SHP77 (cell line): ENCODE measurements at regions not wholly inside any gene's neighbourhood (a gene's known extent, or its start where the extent isn't known, plus 50 kb on each side); places are given as distances from the start of the nearest gene placed in this dataset.
"Not testable (repeated sequence)": the region's sequence is repeated elsewhere in the genome, so short reads cannot be mapped to it uniquely, and the experiment has no call there.

Experiments used
- DNase-seq, 2 experiments: peaks; one replicate each; lab custom pipeline; 2025; lab: John Stamatoyannopoulos, UW

DNA sequence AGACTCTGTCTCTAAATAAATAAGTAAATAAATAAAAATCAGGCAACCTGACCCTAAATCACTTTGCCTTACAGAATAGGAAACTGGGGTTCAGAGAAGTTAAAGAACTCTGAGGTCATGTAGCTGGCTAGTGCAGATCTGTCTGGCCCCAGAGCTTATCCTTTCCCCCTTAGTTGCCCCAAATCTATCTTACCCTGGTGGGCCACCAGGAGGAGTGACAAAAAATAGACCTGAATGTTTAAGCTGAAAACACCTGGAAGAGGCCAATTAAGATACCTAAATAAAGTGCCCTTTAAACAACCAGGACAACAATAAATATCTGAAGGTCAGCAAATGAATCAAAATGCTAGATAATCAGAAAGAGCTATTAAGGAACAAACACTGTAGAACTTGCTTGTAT is 59.7 kb downstream of the TEX35 start:
- no peak for DNase-seq

DNA sequence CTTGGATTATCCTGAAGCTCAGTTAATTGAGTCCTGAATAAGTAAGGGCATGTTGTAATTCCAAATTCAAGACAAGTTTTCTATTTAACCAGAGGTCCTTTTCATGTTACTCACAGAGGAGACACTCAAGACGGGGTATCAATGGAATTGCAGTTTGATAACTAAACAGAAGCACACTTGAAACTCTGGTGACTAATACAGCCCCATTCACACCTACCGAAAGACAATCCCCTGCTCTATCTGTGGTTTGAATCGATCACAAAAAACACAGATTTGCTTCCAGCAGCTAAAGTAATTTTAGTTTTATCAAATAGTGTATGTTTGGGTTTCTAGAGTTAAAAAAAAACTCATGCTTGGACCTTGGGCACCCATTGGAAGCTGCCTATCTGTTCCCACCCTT is 60.4 kb downstream of the TEX35 start:
- no peak for DNase-seq

DNA sequence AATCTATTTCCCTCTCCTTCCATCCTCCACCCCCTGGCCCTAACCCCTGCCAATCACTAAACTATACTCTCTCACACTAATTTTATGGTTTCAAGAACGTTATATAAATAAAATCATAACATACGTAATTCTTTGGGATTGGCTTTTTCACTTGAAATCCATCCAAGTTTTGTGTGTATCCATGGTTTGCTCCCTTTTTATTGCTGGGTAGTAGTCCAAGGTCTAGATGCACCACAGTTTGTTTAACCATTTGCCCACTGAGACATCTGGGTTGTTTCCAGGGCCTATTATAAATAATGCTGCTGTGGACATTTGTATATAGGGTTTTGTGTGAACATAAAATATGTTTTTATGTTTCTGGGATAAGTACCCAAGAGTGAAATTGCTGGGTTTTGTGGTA is 61.4 kb downstream of the TEX35 start:
- no peak for DNase-seq

DNA sequence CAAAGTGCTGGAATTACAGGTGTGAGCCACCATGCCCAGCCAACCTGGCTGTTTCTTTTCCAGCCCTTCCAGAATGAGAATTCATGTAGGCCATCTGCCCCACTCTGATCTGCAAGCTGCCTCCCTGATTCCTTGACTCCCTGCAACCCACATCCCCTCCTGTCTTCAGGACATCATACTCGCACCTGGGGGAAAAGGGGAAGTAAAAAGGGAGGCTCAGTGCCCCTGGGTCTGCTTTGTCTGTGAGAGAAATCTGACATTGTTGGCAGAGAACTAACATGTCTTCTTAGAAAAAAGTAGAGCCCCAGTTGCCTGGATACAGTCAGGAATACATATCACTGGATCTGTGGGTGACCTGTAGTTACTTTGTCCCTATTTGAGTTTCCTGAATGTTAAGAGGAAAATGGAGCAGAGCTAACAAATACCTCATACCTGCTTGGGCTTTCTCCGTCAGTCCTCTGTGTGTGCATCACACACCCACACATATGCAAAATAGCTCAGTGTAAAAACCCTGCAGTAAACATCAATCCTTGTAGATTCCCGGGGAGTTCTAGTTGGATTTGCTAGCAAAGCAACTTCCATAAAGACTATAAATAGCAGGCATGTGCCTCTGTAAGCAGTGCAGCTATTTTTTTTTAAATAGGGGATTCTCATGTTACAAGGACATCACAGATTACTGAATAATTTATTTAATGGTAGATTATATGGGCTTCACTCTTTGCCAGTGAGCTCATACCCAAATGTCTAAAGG is 62.9 kb downstream of the TEX35 start:
- DNase-seq = no peak

DNA sequence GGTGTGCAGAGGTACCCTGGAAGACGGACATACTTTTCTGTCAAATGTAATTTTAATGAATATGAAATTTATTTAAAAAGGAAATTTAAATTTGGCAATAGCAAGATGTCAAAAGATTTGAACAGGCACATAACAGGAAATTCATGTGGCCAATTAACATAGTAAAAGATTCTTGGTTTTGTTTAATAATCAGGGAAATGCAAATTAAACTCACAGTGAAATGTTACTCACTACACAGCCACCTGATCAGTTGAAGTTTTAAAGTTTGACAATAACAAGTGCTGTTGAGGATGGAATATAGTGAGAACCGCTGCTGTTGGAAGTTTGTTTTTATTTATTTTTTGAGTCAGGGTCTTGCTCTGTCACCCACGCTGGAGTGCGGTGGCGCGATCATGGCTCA is 63.9 kb downstream of the TEX35 start:
- DNase-seq = no peak

DNA sequence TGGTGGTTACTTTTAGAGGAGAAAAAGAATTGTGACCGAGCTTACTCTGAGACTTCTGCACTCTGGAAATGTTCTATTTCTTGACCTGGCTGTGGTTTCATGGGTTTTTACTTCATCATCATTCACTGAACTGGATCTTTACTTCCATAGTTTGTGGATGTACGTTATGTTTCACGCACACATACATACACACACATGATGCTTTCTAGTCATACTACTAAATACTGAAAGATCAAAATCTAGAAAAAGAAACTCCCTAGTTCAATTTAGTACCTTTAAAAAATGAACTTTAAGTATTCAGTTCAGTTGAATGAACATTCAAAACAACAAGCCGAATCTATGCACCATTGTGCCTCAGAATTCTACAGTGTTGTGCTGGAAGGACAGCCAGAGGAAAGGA is 65.0 kb downstream of the TEX35 start:
- no peak for DNase-seq

DNA sequence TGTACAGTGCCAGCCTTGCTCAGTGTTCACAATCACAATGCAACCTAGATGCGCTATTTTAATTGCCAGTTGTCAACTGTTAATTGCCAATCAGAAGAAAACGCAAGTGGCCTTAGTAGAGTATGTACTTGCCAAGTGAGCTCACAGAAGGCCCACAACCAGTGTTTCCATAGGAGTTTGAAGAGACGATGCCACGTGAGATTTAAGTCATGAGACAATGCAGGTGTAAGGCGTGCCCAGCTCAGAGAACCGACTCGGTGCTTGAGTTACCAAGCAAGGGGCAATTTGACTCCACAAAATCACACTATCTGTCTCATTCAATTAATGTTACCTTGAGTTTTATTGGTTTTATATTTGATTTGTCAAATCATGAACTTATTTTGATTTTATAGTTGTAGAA is 65.6 kb downstream of the TEX35 start:
- DNase-seq = no peak

DNA sequence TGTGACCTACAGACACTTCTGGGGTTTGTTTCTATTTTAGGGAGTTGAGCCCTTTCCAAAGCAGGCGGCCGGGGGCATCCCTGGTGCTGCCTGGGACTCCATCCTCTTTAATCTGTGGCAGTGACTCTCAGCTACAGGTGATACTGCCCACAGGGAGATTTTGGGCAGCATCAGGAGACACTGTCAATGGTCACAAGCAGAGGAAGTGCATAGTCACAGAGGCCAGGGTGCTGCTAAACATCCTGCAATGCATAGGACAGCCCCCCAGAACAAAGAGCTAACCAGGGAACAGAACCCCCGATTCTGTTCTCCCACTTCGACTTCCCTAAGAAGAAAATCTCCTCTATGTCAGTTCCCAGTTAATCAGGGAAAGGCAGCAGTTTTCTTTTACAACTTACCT is 66.2 kb downstream of the TEX35 start:
- DNase-seq = no peak

DNA sequence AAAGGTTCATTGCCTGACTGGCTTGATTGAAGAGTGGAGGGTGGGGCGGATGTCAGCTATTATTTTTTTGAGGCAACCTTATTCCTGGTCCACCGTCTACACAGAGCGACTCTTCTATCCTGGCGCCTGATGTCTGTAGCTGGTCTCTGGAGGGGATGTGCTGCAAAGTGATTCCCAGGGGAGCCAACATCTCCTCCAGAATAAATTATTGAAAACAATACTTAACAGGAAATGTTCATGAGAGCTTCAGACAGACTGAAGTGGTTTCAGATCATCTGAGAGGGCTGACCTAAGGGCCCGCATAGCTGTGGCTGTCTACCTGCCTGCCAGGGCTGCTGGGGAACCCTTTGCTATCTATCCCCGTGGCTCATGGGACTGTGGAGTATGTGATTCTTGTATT is 66.7 kb downstream of the TEX35 start:
- no peak for DNase-seq

DNA sequence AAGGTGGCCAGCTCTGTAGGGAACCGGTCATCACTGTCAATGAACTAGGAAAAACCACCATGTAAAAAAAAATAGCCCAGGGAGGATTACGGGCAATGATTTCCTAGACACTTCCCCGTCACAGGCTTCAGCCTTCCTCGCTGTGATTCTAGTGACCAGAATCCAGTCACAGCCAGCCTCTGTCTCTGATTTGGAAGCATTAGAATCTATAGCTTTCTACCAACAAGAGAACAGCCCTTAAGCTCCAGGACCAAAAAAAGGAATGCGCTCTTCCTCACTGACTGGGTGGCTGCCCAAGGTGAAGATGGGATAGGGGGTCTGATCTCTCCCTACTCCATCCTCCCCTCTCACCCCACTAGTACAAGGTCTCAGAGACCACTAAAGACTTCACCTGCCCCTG is 67.2 kb downstream of the TEX35 start:
- DNase-seq = no peak

DNA sequence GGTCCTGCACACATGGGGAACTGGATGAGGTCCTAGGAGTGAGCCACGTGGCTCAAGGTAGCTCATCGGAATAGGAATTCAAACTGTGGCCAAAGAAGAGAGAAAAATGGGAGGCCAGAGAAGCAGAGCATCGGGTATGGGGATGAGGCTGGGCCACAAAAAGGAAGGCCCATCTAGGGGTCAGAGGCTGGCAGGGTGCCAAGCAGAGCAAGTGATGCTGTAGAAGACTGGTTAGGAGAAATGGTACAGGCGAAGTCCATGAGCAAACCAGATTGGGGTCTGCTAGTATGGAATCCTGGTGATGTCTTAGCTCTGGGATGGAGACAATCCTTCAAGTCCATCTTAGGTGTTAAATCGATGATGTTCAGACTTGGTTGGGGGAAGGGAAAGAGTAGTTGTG is 68.0 kb downstream of the TEX35 start:
- no peak for DNase-seq

DNA sequence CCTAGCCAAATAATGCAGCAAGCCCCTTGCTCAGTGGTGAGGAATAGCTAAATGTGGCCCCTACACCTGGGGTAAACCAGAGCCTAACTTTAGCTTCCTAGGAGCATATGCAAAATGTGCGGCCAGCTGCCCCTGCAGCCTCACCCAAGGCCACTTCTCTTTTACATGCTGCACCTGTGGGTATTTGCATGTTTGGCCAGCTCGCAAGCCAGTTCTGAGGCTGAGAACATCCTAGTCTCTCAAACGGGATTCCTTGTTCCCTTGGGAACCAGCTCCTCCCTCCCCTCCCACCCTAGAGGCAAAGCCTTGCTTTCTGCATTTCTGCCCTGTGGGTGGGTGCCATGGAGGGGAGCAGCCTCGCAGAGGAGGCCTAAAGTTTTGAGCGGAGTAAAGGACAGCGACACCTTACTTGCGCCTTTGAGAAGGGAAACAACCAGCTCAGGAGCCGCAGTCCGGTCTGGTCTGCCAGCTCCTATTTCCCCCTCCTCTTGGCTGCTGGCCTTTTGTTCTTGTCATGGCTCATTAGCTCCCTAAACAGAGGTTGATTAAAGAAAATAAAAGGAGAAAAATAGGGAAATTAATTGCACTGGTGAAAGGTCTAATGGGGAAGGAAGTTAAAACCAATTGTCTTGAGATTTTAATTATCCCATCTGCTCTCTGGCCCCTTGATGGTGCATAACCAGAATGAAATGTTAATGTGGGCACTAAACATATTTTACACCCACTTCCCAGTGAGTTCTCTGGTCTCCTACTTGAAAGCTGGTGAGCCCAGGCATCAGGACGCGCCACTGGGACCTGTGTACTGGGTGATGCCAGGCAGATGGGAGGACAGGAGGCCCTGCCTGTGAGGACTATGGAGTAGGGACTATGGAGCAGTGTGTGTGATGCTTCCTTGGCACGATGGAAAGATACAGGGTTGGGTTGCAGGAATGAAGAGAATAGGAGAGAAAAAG is 68.7 kb downstream of the TEX35 start:
- DNase-seq = no peak

DNA sequence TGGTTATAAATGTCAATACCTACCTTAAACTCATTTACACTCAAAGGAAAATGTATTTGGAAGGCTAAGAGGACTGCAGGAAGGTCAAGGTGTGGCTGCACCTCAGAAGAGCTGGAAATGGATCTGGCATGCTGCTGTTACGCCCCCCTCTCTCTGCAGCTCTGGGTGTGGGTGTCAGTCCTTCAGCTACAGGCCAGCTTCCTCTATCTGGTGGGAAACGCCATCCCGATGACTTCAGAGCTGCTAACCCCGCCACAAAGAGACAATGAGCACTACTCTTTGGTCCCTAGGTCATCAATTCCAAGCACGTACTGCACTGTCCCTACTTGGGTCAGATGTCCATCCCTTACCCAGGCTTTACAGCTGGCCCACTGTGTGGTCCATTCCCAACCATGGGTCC is 74.2 kb downstream of the TEX35 start:
- no peak for DNase-seq

DNA sequence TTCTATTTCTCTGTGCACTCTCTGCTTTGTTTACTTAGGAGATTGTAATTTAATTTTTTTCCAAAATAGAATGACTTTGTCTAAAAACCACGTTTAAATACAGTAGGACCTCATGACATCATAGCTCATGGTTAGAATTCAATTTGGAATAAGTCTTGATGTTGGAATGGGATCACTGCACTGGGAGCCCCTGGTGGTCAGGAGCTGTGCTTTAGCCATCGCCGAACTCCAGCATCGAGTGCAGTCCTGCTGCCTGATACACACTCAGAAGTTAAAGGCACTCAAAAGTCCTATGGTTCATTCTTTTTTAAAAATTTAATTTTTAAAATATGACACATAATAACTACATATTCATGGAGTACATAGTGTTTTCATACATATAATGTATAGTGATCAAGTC is 75.1 kb downstream of the TEX35 start:
- DNase-seq = no peak

DNA sequence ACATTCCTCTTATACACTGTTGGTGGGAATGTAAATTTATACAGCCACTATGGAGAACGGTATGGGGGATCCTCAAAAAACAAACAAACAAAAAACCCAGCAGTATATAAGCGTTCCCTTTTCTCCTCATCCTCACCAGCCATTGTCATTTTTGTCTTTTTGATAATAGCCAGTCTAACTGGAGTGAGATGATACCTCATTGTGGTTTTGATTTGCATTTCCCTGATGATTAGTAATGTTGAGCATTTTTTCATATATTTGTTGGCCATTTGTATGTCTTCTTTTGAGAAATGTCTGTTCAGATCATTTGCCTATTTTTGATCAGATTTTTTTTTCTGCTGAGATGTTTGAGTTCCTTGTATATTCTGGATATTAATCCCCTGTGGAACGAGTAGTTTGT is 76.1 kb downstream of the TEX35 start:
- DNase-seq = not testable (repeated sequence)

DNA sequence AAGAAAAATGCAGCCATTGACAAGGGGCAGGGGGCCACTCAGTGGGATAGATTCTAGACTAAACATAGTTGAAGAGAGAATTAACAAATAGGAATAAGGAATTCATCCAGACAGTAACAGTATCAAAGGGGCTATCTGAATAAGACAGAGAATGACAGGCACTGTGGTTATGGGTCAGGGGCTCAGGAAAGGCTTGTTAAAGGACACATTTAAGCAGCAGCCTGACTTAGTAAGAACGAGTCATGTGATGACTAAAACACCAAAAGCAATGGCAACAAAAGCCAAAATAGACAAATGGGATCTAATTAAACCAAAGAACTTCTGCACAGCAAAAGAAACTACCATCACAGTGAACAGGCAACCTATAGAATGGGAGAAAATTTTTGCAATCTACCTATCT is 78.9 kb downstream of the TEX35 start:
- DNase-seq = not testable (repeated sequence)

DNA sequence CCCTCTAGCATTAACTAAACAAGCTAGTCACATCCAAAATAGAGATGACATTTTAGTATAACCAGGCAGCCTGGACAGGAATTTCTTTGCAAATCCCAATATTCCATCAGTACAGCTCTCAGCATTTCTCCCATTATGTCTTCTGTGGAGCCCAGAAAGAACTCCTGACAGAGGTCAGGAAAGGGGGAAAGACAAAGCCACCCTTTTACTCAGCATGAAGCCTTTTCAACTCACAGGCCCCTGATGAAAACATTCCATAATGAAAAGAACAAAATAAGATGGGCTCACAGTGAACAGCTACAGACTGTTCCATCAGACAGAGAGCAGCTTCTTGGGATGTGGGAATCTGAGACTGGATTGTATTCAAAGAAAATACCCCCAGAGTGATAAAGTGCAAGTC is 80.6 kb downstream of the TEX35 start:
- no peak for DNase-seq

DNA sequence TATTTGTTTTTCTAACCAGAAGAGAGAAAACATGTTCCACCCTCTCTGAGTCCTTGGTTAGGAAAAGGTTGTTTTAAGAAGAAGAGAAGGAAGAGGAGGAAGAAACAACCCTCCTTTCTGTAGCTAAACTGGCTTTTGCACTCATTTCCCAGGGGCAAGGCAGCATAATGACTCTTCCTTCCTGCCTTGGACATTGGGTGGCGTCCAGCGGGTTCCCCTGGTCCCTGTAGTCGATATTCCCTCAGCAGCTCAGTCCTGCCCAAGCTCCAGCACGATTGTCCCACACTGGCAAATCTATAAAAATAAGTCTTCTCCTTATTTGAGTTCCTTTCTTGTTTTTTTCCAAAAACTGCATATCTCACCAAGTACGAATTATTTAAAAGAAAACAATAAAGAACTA is 81.2 kb downstream of the TEX35 start:
- DNase-seq = no peak

DNA sequence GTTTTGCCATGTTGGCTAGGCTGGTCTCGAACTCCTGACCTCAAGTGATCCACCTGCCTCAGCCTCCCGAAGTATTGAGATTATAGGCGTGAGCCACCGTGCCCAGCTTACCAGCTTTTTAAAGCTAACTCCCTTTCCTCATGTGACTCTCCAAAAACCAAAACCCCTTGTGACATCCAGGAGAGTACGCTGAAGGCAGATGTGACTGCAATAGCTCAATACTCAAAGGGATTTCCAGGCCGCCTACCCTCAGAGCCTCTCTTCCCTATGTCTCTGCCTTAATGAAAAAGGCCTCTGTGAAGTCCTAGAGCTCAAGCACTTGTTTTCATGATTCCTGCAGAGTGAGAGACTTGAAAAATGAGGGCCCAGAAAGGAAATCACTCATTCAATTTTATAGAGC is 82.6 kb downstream of the TEX35 start:
- DNase-seq = no peak

DNA sequence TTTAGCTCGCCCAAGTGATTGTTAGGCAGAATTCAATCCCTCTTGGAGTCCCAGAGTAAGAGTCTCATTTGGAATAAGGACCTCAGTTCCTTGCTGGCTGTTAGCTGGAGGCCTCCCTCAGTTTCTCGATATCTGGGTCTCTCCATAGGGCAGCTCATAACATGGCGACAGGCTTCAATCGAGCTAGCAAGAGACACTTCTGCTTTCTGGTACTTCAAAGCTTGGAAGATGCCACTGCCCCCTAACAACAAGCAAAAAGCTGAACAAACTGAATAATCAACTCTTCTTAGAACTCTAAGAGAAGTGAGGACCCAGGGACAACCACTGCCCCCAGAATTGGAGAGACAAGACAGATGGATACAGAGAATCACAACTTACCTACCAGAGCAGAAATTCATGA is 86.2 kb downstream of the TEX35 start:
- DNase-seq = no peak

DNA sequence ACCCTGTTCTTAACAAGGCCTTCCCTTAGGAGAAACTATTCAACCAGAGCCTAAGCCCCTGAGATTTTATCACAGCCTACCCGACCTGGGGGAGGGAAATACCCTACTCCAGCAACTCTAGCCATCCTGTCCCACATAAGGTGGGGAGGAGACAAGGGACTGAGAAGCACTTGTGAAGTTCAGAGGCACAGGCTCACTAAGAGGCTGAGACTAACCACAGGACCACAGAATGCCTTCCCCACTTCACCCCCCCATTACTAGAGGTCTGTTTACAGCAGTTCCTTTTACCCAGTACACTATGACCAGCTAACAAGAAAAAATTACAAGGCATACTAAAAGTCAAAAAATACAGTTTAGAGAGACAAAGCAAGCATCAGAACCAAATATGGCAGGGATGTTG is 86.8 kb downstream of the TEX35 start:
- DNase-seq = no peak

DNA sequence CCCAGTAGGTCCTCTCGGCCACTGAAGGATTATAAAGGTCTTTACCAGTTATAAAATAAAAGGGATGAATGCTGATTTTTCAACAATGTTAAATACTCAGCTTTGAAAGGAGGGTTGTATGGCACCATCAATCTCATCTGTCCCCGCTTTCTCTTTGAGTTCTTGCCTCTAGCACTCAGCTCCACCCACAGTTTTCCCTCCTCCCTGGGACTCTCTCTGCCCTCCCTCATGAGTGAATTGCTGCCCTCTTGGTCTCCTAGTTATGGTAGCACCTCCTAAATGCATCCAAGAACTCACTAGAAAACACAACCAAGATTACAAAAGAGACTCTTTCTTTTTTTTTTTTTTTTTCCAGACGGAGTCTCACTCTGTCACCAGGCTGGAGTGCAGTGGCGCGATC is 91.0 kb downstream of the TEX35 start:
- DNase-seq = no peak

DNA sequence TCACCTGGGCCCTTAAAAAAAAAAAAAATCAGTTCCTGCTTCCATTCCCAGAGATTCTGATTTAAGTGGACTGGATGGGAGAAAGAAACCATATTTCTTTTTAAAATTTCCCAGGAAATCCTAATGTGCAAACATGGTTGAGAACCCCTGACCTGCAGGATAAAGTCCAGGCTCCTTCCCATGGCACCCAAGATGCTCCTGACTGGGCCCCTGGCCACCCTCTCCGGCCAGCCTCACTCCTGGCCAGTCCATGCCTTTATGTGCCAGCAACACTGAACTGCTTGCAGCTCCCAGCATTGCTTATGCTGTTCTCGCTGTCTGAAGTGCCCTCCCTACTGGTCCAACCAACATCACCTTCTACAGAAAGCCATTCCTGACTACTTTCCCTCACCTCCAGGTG is 93.9 kb downstream of the TEX35 start:
- DNase-seq = no peak
